Liver (tissue), 8 donors: ENCODE measurements at regions not wholly inside any gene's neighbourhood (a gene's known extent, or its start where the extent isn't known, plus 50 kb on each side); places are given as distances from the start of the nearest gene placed in this dataset.

Source experiments
- DNase-seq: peaks from one replicate; pipeline ENCODE4 v3.0.0-alpha.2; 2017; ENCODE audit warnings: low spot score
- H3K27ac ChIP-seq, 2 donors: one replicate each; pipeline ENCODE4 v1.7.0; 2013; ENCODE audit warnings: inconsistent platforms in 2 of 2, low read length in 2 of 2, control low read depth in 1 of 2, low read depth in 1 of 2, mild to moderate bottlenecking in 1 of 2
- H3K27me3 ChIP-seq, 4 donors: one replicate each; pipeline versions ENCODE4 v1.6.1 to v1.7.0; 2013; ENCODE audit warnings: low read length in 3 of 4, inconsistent platforms in 1 of 4, mild to moderate bottlenecking in 1 of 4, moderate library complexity in 1 of 4; ENCODE audit not compliant: control insufficient read depth in 4 of 4, insufficient read depth in 4 of 4
- H3K36me3 ChIP-seq, 4 donors: one replicate each; pipeline versions ENCODE4 v1.6.1 to v1.7.0; 2013; ENCODE audit warnings: low read length in 3 of 4, mild to moderate bottlenecking in 3 of 4, low read depth in 1 of 4, moderate library complexity in 1 of 4; ENCODE audit not compliant: control insufficient read depth in 4 of 4, insufficient read depth in 3 of 4
- H3K4me1 ChIP-seq, 4 donors: one replicate each; pipeline versions ENCODE4 v1.6.1 to v1.7.0; 2013; ENCODE audit warnings: low read length in 3 of 4, mild to moderate bottlenecking in 3 of 4, moderate library complexity in 1 of 4; ENCODE audit not compliant: control insufficient read depth in 4 of 4, insufficient read depth in 4 of 4
- H3K4me3 ChIP-seq, 3 donors: one replicate each; pipeline versions ENCODE4 v1.6.1 to v1.7.0; 2013; ENCODE audit warnings: low read length in 3 of 3, control low read depth in 1 of 3, low read depth in 1 of 3, mild to moderate bottlenecking in 1 of 3
- H3K9ac ChIP-seq, 2 donors: one replicate each; pipeline ENCODE4 v1.7.0; 2013; ENCODE audit warnings: low read length in 2 of 2, mild to moderate bottlenecking in 2 of 2, moderate library complexity in 2 of 2, control low read depth in 1 of 2, low read depth in 1 of 2
- H3K9me3 ChIP-seq, 4 donors: one replicate each; pipeline versions ENCODE4 v1.6.1 to v1.7.0; 2013; ENCODE audit warnings: low read length in 3 of 4; ENCODE audit not compliant: control insufficient read depth in 4 of 4
- ATF3 ChIP-seq: IDR thresholded peaks from 2 replicates; pipeline ENCODE4 v1.6.1; 2016; ENCODE audit warnings: antibody characterized with exemption
- EGR1 ChIP-seq, 2 donors: IDR thresholded peaks; 2 replicates each; pipeline ENCODE4 v1.6.1; 2016 to 2018; ENCODE audit warnings: antibody characterized with exemption in 2 of 2, low read depth in 2 of 2
- FOXA1 ChIP-seq: IDR thresholded peaks from 2 replicates; pipeline ENCODE4 v1.6.1; 2016; ENCODE audit warnings: antibody characterized with exemption
- FOXA2 ChIP-seq: IDR thresholded peaks from 2 replicates; pipeline ENCODE4 v1.6.1; 2016; ENCODE audit warnings: antibody characterized with exemption
- GABPA ChIP-seq, 2 donors: IDR thresholded peaks in 1 of 2; conservative IDR thresholded peaks in 1 of 2; 2 replicates each; pipeline ENCODE4 v1.6.1; 2016; ENCODE audit warnings: antibody characterized with exemption in 2 of 2, mild to moderate bottlenecking in 1 of 2, moderate library complexity in 1 of 2
- HNF4A ChIP-seq, 2 donors: conservative IDR thresholded peaks; 2 replicates each; pipeline ENCODE4 v1.6.1; 2016; ENCODE audit warnings: antibody characterized with exemption in 2 of 2, mild to moderate bottlenecking in 2 of 2
- HNF4G ChIP-seq: IDR thresholded peaks from 2 replicates; pipeline ENCODE4 v1.6.1; 2016; ENCODE audit warnings: antibody characterized with exemption
- JUND ChIP-seq, 2 donors: IDR thresholded peaks; 2 replicates each; pipeline ENCODE4 v1.6.1; 2016; ENCODE audit warnings: antibody characterized with exemption in 2 of 2
- NR2F2 ChIP-seq: IDR thresholded peaks from 2 replicates; pipeline ENCODE4 v1.6.1; 2016; ENCODE audit warnings: antibody characterized with exemption
- RAD21 ChIP-seq, 2 donors: IDR thresholded peaks; 2 replicates each; pipeline ENCODE4 v1.6.1; 2016; ENCODE audit warnings: antibody characterized with exemption in 2 of 2, mild to moderate bottlenecking in 2 of 2
- REST ChIP-seq: IDR thresholded peaks from 2 replicates; pipeline ENCODE4 v1.6.1; 2016; ENCODE audit warnings: antibody characterized with exemption, mild to moderate bottlenecking
- RXRA ChIP-seq, 2 donors: IDR thresholded peaks; 2 replicates each; pipeline ENCODE4 v1.6.1; 2017 to 2018; ENCODE audit warnings: antibody characterized with exemption in 2 of 2, mild to moderate bottlenecking in 1 of 2
- SP1 ChIP-seq: IDR thresholded peaks from 2 replicates; pipeline ENCODE4 v1.6.1; 2018; ENCODE audit warnings: antibody characterized with exemption, mild to moderate bottlenecking
- TAF1 ChIP-seq: conservative IDR thresholded peaks from 2 replicates; pipeline ENCODE4 v1.6.1; 2016; ENCODE audit warnings: antibody characterized with exemption, mild to moderate bottlenecking
- YY1 ChIP-seq: IDR thresholded peaks from 2 replicates; pipeline ENCODE4 v1.6.1; 2016; ENCODE audit warnings: antibody characterized with exemption, mild to moderate bottlenecking
- ZBTB33 ChIP-seq: IDR thresholded peaks from 2 replicates; pipeline ENCODE4 v1.6.1; 2016; ENCODE audit warnings: antibody characterized with exemption
- WGBS: extraction: QIAGEN DNeasy Blood & Tissue Kit; methylation state at CpG from one replicate; pipeline ENCODE4 v1.1.7; 2013; 5-methylcytosine and 5-hydroxymethylcytosine counted together
- TF ChIP-seq, protein P1 (sequence below): fragments of 150-350 bp; IDR thresholded peaks from 2 replicates; pipeline ENCODE4 v1.5.1; 2017; ENCODE audit warnings: improper control_type of control experiment, low read depth, low read length; ENCODE audit not compliant: missing input control
- TF ChIP-seq, protein P2 (sequence below): IDR thresholded peaks from 2 replicates; pipeline ENCODE4 v1.6.1; 2016; ENCODE audit warnings: antibody characterized with exemption
- donor health status: healthy.
- donor health status: healthy.
- donor health status: healthy.
- donor health status: healthy.
- donor health status: healthy.

DNA sequence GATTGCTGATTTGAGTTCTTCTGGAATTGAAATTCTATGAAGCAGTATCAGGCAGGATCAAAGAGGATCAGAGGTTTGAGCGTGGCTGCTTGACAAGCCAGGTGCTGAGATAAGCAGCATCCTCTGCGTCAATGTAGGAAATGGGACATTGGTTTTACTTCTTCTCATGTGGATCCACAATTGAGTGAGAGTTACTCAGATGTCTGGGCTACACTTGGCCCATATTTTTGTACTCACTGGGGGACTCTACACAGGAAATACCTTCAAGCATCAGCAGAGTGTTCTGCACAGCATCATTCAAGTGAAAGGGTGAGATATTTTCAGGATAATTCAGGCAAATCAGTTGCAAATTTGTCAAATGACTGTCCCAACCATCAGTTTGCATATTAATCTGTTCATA is 613.9 kb upstream of the ARID1B start:
- H3K27me3 ChIP-seq = peaks cover 0 to 3% (median 0%) of the 10 kb centered on the region in 4 donors
- H3K4me3 ChIP-seq = no peak overlapping the region
- DNase-seq = no peak
- no peaks in the 10 kb centered on the region for H3K36me3 ChIP-seq
- no peaks in the 10 kb centered on the region for H3K9me3 ChIP-seq
- H3K9ac ChIP-seq = no peak overlapping the region
- WGBS = 79% methylated on average over 2 of the region's 2 CpGs
- H3K27ac ChIP-seq = no peak overlapping the region
- no peaks in the 10 kb centered on the region for H3K4me1 ChIP-seq
- TF ChIP-seq ATF3 (no peak), HNF4A (conservative IDR thresholded peaks at IDR 0.05) (no peak), RAD21 (IDR thresholded peaks at IDR 0.05) (no peak), RXRA (IDR thresholded peaks at IDR 0.05) (no peak), NR2F2 (no peak), GABPA (IDR thresholded peaks at IDR 0.05 in 1 of 2, conservative IDR thresholded peaks at IDR 0.05 in 1 of 2) (no peak)

DNA sequence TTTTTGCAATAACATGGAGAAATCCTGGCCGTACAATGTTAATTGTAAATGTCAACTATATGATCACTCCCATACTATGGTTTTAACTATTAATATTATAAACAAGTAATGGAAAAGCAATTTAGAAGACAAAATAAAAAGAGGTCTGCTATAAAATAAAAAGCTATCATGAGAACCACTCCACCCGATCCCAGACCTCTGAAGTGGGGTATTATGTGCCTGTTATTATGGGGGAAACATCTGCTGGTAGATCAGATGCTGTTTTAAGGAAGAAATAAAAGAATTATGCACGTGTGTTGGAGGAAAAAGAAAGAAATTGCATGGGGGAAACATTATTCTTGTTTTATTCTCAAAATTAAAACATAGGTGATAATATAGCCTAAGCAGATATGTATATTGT is 615.7 kb upstream of the ARID1B start:
- no peak for TF ChIP-seq JUND (IDR thresholded peaks at IDR 0.05)
- no peak for TF ChIP-seq HNF4G
- TF ChIP-seq FOXA1 = no peak
- no peak for TF ChIP-seq ZBTB33
- no peak for TF ChIP-seq TAF1
- no peak for TF ChIP-seq GABPA (IDR thresholded peaks at IDR 0.05 in 1 of 2, conservative IDR thresholded peaks at IDR 0.05 in 1 of 2)
- TF ChIP-seq REST = no peak
- TF ChIP-seq ATF3 = no peak
- TF ChIP-seq, protein P1, sequence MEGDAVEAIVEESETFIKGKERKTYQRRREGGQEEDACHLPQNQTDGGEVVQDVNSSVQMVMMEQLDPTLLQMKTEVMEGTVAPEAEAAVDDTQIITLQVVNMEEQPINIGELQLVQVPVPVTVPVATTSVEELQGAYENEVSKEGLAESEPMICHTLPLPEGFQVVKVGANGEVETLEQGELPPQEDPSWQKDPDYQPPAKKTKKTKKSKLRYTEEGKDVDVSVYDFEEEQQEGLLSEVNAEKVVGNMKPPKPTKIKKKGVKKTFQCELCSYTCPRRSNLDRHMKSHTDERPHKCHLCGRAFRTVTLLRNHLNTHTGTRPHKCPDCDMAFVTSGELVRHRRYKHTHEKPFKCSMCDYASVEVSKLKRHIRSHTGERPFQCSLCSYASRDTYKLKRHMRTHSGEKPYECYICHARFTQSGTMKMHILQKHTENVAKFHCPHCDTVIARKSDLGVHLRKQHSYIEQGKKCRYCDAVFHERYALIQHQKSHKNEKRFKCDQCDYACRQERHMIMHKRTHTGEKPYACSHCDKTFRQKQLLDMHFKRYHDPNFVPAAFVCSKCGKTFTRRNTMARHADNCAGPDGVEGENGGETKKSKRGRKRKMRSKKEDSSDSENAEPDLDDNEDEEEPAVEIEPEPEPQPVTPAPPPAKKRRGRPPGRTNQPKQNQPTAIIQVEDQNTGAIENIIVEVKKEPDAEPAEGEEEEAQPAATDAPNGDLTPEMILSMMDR = no peak
- TF ChIP-seq FOXA2 = no peak
- TF ChIP-seq YY1 = no peak
- TF ChIP-seq, protein P2, sequence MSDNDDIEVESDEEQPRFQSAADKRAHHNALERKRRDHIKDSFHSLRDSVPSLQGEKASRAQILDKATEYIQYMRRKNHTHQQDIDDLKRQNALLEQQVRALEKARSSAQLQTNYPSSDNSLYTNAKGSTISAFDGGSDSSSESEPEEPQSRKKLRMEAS = no peak
- no peak for TF ChIP-seq HNF4A (conservative IDR thresholded peaks at IDR 0.05)
- no peak for TF ChIP-seq EGR1 (IDR thresholded peaks at IDR 0.05; ENCODE audit: low read depth in 2 of 2)
- no peak for TF ChIP-seq SP1
- TF ChIP-seq RAD21 (IDR thresholded peaks at IDR 0.05) = no peak
- no peak for TF ChIP-seq RXRA (IDR thresholded peaks at IDR 0.05)
- TF ChIP-seq NR2F2 = no peak
- H3K9me3 ChIP-seq = no peaks in the 10 kb centered on the region

More for the DNA sequence above, 615.7 kb upstream of the ARID1B start:
- Histone ChIP-seq H3K36me3 (no peaks in the 10 kb centered on the region), H3K9ac (no peak overlapping the region), H3K4me1 (no peaks in the 10 kb centered on the region), H3K4me3 (no peak overlapping the region), H3K27ac (no peak overlapping the region), H3K27me3 (peaks cover 0 to 2% (median 0%) of the 10 kb centered on the region in 4 donors)
- DNase-seq = no peak
- WGBS = 60% methylated on average over 3 of the region's 3 CpGs
